H1 (cell line): ENCODE measurements at regions not wholly inside any gene's neighbourhood (a gene's known extent, or its start where the extent isn't known, plus 50 kb on each side); places are given as distances from the start of the nearest gene placed in this dataset.

ENCODE experiments used
- CHD2 ChIP-seq: IDR thresholded peaks from 2 replicates; pipeline ENCODE4 v1.6.1; 2012; ENCODE audit warnings: low read length, improper control_type of control experiment
- CTCF ChIP-seq, 3 experiments: IDR thresholded peaks; 1 replicate in 2 of 3; 2 replicates in 1 of 3; pipeline versions ENCODE4 v1.5.1 to v1.6.1; 2011; ENCODE audit warnings: low read length in 3 of 3, mild to moderate bottlenecking in 3 of 3, inconsistent platforms in 2 of 3, low read depth in 1 of 3, moderate library complexity in 1 of 3; ENCODE audit not compliant: insufficient read depth in 1 of 3; ENCODE audit errors: control extremely low read depth in 1 of 3
- EZH2 ChIP-seq: fragments of 200-600 bp; sonication (generic); IDR thresholded peaks from 2 replicates; pipeline ENCODE4 v1.7.1; 2012; ENCODE audit warnings: low read depth, mild to moderate bottlenecking, moderate library complexity, low read length, inconsistent platforms; ENCODE audit not compliant: severe bottlenecking
- GTF2F1 ChIP-seq: IDR thresholded peaks from 2 replicates; pipeline ENCODE4 v1.6.1; 2012; ENCODE audit warnings: low read depth, low read length, improper control_type of control experiment, borderline replicate concordance
- POLR2A ChIP-seq, 2 experiments: IDR thresholded peaks; 1 replicate in 1 of 2; 2 replicates in 1 of 2; pipeline ENCODE4 v1.6.1; 2011; ENCODE audit warnings: low read depth in 2 of 2, low read length in 2 of 2, mild to moderate bottlenecking in 2 of 2; ENCODE audit errors: control extremely low read depth in 1 of 2
- RAD21 ChIP-seq, 2 experiments: IDR thresholded peaks in 1 of 2; conservative IDR thresholded peaks in 1 of 2; 2 replicates each; pipeline ENCODE4 v1.6.1; 2011; ENCODE audit warnings: low read depth in 2 of 2, low read length in 2 of 2, improper control_type of control experiment in 1 of 2, inconsistent platforms in 1 of 2, mild to moderate bottlenecking in 1 of 2, moderate library complexity in 1 of 2
- SUZ12 ChIP-seq: fragments of 200-600 bp; sonication (generic); IDR thresholded peaks from 2 replicates; pipeline ENCODE4 v1.6.1; 2012; ENCODE audit warnings: mild to moderate bottlenecking, inconsistent platforms, low read length, moderate library complexity, mixed read lengths

GRCh38 chr6:1049900-1050299 lies 262.0 kb upstream of the FOXQ1 start:
- TF ChIP-seq CHD2 (no peak), GTF2F1 (no peak), SUZ12 (no peak), EZH2 (no peak), CTCF (IDR thresholded peaks at IDR 0.05; ENCODE audit: control extremely low read depth in 1 of 3, insufficient read depth in 1 of 3, low read depth in 1 of 3, low read length in 3 of 3) (no peak), RAD21 (IDR thresholded peaks at IDR 0.05 in 1 of 2, conservative IDR thresholded peaks at IDR 0.05 in 1 of 2; ENCODE audit: low read depth in 2 of 2, low read length in 2 of 2) (no peak), POLR2A (IDR thresholded peaks at IDR 0.05; ENCODE audit: control extremely low read depth in 1 of 2, low read depth in 2 of 2, low read length in 2 of 2) (no peak)
